SU-DHL-6 (cell line): ENCODE measurements at regions not wholly inside any gene's neighbourhood (a gene's known extent, or its start where the extent isn't known, plus 50 kb on each side); places are given as distances from the start of the nearest gene placed in this dataset.

ENCODE experiments used
- H2AFZ ChIP-seq: fragments of 200-600 bp; sonication (generic); 2 replicates; pipeline ENCODE4 v1.6.1; 2014; ENCODE audit warnings: low read depth, mild to moderate bottlenecking, moderate library complexity, mixed read lengths, antibody characterized with exemption, low read length; ENCODE audit not compliant: severe bottlenecking
- H3F3A ChIP-seq: fragments of 200-600 bp; shearing (Covaris generic); 2 replicates; pipeline ENCODE4 v1.6.0; 2016; ENCODE audit warnings: antibody characterized with exemption, mild to moderate bottlenecking; ENCODE audit not compliant: insufficient read depth
- H3K27ac ChIP-seq: fragments of 200-600 bp; sonication (generic); 2 replicates; pipeline ENCODE4 v1.5.1; 2016; ENCODE audit warnings: low read depth, mild to moderate bottlenecking, low read length, moderate library complexity, mixed read lengths
- H3K27me3 ChIP-seq: fragments of 200-600 bp; sonication (generic), shearing (Covaris generic); 2 replicates; pipeline ENCODE4 v1.6.0; 2014; ENCODE audit warnings: mild to moderate bottlenecking, low read length
- H3K36me3 ChIP-seq: fragments of 200-600 bp; sonication (generic); 2 replicates; pipeline ENCODE4 v1.6.1; 2014; ENCODE audit warnings: mild to moderate bottlenecking, low read length, mixed read lengths
- H3K4me2 ChIP-seq: fragments of 300-600, 200-600 bp; shearing (Covaris generic), sonication (generic); 2 replicates; pipeline ENCODE4 v1.6.0; 2014; ENCODE audit warnings: low read length, low read depth, mild to moderate bottlenecking; ENCODE audit not compliant: poor library complexity, severe bottlenecking
- H3K4me3 ChIP-seq: fragments of 200-600 bp; sonication (generic); 2 replicates; pipeline ENCODE4 v1.5.1; 2014; ENCODE audit warnings: antibody characterized with exemption, low read length, mild to moderate bottlenecking, mixed read lengths; ENCODE audit not compliant: insufficient read depth, poor library complexity, severe bottlenecking
- H3K79me2 ChIP-seq: fragments of 200-600 bp; sonication (generic); 2 replicates; pipeline ENCODE4 v1.6.1; 2014; ENCODE audit warnings: mild to moderate bottlenecking, low read length, moderate library complexity; ENCODE audit not compliant: insufficient read depth
- H3K9ac ChIP-seq: fragments of 200-600 bp; sonication (generic); 2 replicates; pipeline ENCODE4 v1.7.0; 2014; ENCODE audit warnings: mild to moderate bottlenecking, low read length
- H3K9me2 ChIP-seq: fragments of 200-600 bp; sonication (generic); replicated peaks from 2 replicates; pipeline ENCODE4 v1.6.1; 2014; ENCODE audit warnings: low read length; ENCODE audit not compliant: insufficient read depth
- H3K9me3 ChIP-seq: fragments of 200-600 bp; sonication (generic); 2 replicates; pipeline ENCODE4 v1.6.1; 2014; ENCODE audit warnings: low read length, mixed read lengths; ENCODE audit not compliant: insufficient read depth
- H4K20me1 ChIP-seq: fragments of 200-600 bp; sonication (generic); 2 replicates; pipeline ENCODE4 v1.6.1; 2014; ENCODE audit warnings: low read depth, mild to moderate bottlenecking, antibody characterized with exemption, low read length, moderate library complexity, mixed read lengths
- EZH2phosphoT487 ChIP-seq: fragments of 200-600 bp; sonication (generic), shearing (Covaris generic); conservative IDR thresholded peaks from 2 replicates; pipeline ENCODE4 v1.6.1; 2018; ENCODE audit warnings: mild to moderate bottlenecking, antibody characterized with exemption, low read length, moderate library complexity, mixed read lengths
- TF ChIP-seq, protein P1 (sequence below): fragments of 200-600 bp; sonication (generic); IDR thresholded peaks from one replicate; pipeline ENCODE4 v1.5.1; 2017; ENCODE audit warnings: antibody characterized with exemption, mild to moderate bottlenecking, low read length, moderate library complexity; ENCODE audit not compliant: insufficient read depth, poor library complexity, severe bottlenecking

DNA sequence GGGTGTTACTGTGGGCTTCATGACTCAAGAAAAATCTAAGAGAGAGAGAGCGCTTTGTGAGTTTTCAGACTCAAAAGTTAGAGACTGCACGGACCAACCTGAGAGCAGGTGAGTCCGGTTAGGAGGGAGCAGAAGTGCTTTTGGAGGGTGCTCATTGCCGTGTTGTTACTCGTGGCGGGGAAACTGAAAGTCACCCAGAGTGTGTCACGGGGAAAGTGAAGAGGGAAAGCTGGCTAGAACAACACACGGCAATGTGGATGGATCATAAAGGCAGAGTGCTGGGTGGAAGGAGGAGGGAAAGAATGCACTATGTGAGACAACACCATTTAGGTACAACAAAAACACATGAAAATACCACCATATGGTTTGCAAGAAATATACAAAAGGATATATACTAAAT lies 112.3 kb downstream of the BDH1 start:
- Histone ChIP-seq H3K79me2 (no peaks in the 10 kb centered on the region), H3K4me2 (no peak overlapping the region), H3K27me3 (no peaks in the 10 kb centered on the region), H4K20me1 (no peaks in the 10 kb centered on the region), H3K4me3 (no peak overlapping the region), H2AFZ (no peak overlapping the region), H3K27ac (no peak overlapping the region), H3K9me2 (no peaks in the 10 kb centered on the region), H3F3A (no peaks in the 10 kb centered on the region), H3K9ac (no peak overlapping the region), H3K36me3 (no peaks in the 10 kb centered on the region), H3K9me3 (no peaks in the 10 kb centered on the region)
- TF ChIP-seq EZH2phosphoT487: no peak
- TF ChIP-seq, protein P1, sequence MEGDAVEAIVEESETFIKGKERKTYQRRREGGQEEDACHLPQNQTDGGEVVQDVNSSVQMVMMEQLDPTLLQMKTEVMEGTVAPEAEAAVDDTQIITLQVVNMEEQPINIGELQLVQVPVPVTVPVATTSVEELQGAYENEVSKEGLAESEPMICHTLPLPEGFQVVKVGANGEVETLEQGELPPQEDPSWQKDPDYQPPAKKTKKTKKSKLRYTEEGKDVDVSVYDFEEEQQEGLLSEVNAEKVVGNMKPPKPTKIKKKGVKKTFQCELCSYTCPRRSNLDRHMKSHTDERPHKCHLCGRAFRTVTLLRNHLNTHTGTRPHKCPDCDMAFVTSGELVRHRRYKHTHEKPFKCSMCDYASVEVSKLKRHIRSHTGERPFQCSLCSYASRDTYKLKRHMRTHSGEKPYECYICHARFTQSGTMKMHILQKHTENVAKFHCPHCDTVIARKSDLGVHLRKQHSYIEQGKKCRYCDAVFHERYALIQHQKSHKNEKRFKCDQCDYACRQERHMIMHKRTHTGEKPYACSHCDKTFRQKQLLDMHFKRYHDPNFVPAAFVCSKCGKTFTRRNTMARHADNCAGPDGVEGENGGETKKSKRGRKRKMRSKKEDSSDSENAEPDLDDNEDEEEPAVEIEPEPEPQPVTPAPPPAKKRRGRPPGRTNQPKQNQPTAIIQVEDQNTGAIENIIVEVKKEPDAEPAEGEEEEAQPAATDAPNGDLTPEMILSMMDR: no peak

DNA sequence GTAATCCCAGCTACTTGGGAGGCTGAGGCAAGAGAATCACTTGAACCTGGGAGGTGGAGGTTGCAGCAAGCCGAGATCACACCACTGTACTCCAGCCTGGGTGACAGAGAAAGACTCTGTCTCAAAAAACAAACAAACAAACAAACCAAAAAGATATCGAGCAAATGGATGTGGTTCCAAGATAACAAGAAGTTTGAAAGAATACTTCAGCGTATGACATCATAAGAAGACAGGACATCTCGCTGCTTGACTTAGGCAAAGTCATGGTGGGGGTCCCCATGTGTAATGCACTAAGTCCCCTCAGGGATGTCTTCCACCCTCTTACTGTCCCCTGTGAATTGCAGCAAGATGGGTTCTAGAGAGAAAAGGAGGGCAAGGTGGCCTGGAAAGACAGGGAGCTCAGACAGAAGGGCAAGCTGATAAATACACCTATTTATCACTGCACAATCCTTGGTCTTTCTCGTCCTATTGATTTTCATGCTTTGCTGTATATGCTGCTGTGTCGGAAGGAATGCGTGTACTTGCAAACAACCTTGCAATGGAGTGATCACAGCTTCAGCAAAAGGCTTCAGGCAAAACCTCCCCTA lies 115.0 kb downstream of the BDH1 start:
- Histone ChIP-seq H3K4me3 (no peak overlapping the region), H3K9ac (no peak overlapping the region), H3K27ac (no peak overlapping the region), H3K9me2 (no peaks in the 10 kb centered on the region), H4K20me1 (no peaks in the 10 kb centered on the region), H3K27me3 (no peaks in the 10 kb centered on the region), H3K79me2 (no peaks in the 10 kb centered on the region), H3K4me2 (no peak overlapping the region), H3K36me3 (no peaks in the 10 kb centered on the region), H3K9me3 (no peaks in the 10 kb centered on the region), H2AFZ (no peak overlapping the region), H3F3A (no peaks in the 10 kb centered on the region)
- no peak for TF ChIP-seq EZH2phosphoT487
- TF ChIP-seq, protein P1: no peak

DNA sequence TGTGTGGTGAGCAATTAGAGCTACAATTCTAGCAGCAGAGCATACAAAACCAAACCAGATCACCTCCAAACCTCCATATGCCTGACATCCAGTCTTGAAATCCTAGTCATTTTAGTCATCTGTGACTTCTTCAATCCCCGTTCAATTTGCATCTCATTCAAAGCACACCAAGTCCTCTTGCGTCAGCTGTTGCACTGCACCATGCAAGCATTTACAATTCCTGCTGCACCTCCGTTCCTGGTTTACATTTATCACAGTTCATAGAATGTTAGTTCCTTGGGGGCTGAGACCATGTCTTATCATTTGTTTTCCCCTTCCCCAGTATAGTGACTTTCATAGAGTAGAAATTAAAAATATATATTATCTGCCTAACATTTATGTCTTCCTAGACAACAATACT lies 116.9 kb downstream of the BDH1 start:
- Histone ChIP-seq H3K79me2 (no peaks in the 10 kb centered on the region), H3F3A (no peaks in the 10 kb centered on the region), H3K4me2 (no peak overlapping the region), H2AFZ (no peak overlapping the region), H3K4me3 (no peak overlapping the region), H3K36me3 (no peaks in the 10 kb centered on the region), H3K9me2 (no peaks in the 10 kb centered on the region), H4K20me1 (no peaks in the 10 kb centered on the region), H3K9ac (no peak overlapping the region), H3K9me3 (no peaks in the 10 kb centered on the region), H3K27ac (no peak overlapping the region), H3K27me3 (no peaks in the 10 kb centered on the region)
- no peak for TF ChIP-seq EZH2phosphoT487
- TF ChIP-seq, protein P1: no peak
